ENCODE measurements at regions not wholly inside any gene's neighbourhood (a gene's known extent, or its start where the extent isn't known, plus 50 kb on each side); places are given as distances from the start of the nearest gene placed in this dataset.
"Not testable (repeated sequence)": the region's sequence is repeated elsewhere in the genome, so short reads cannot be mapped to it uniquely, and the experiment has no call there.

GRCh38 chr4:40688446-40689095 lies 58.9 kb upstream of the RBM47 start:
- TF ChIP-seq CTCF (IDR thresholded peaks at IDR 0.05; ENCODE audit: low read depth, low read length): no peak
- no peak for DNase-seq (ENCODE audit: extremely low read depth, low read depth)

GRCh38 chr4:40693946-40694345 lies 55.8 kb upstream of the NSUN7 start:
- DNase-seq (ENCODE audit: extremely low read depth, low read depth): no peak
- TF ChIP-seq CTCF (IDR thresholded peaks at IDR 0.05; ENCODE audit: low read depth, low read length): no peak

- not testable (repeated sequence) for DNase-seq (ENCODE audit: extremely low read depth, low read depth)
Measured at GRCh38 chr4:40697476-40697875, 52.3 kb upstream of the NSUN7 start.

- no peak for TF ChIP-seq CTCF (IDR thresholded peaks at IDR 0.05; ENCODE audit: low read depth, low read length)
- no peak for DNase-seq (ENCODE audit: extremely low read depth, low read depth)
Measured at GRCh38 chr4:40698733-40699132, 51.0 kb upstream of the NSUN7 start.

- no peak for TF ChIP-seq CTCF (IDR thresholded peaks at IDR 0.05; ENCODE audit: low read depth, low read length)
Measured at GRCh38 chr4:40699648-40700047, 50.1 kb upstream of the NSUN7 start.

More at GRCh38 chr4:40699648-40700047, 50.1 kb upstream of the NSUN7 start:
- DNase-seq (ENCODE audit: extremely low read depth, low read depth): no peak
